HCT116 (cell line): ENCODE measurements at regions not wholly inside any gene's neighbourhood (a gene's known extent, or its start where the extent isn't known, plus 50 kb on each side); places are given as distances from the start of the nearest gene placed in this dataset.

Experiments used
- ATAC-seq: fragments of 200-7000 bp; cut with Tn5 transposase; 2 replicates; pipeline ENCODE4 v1.9.1; 2020; ENCODE audit warnings: mild to moderate bottlenecking, moderate library complexity
- BruUV-seq: library from RNA; stranded (reverse); fragments of 400-500 nt; replicated peaks from 2 replicates; lab custom pipeline; 2021; lab: Mats Ljungman, UMichigan
- CTCF ChIA-PET: fragments of 300-600 bp; sonication (Branson Sonifier 250); formaldehyde crosslinking; loops from one replicate; lab custom pipeline; 2021; ENCODE audit warnings: antibody characterized with exemption; lab: Charles Lee
- POLR2A ChIA-PET: fragments of 300-600, 350-600 bp; sonication (Branson Sonifier 250); formaldehyde crosslinking; loops from one replicate; lab custom pipeline; 2021; ENCODE audit warnings: antibody characterized with exemption; lab: Charles Lee
- RAD21 ChIA-PET, 2 experiments: fragments of 300-600 bp; sonication (Branson Sonifier 250); formaldehyde crosslinking; loops; one replicate each; lab custom pipeline; 2023; ENCODE audit warnings: low total read pairs in 2 of 2; ENCODE audit not compliant: uncharacterized antibody in 2 of 2, unreplicated experiment in 2 of 2, low non-redundant PET in 1 of 2; lab: Charles Lee
- DNase-seq: peaks from one replicate; pipeline ENCODE4 v3.0.0-alpha.2; 2010; ENCODE audit warnings: low read depth, low spot score
- H2AFZ ChIP-seq: fragments of 200-600 bp; shearing (Covaris generic), sonication (generic); 2 replicates; pipeline ENCODE4 v1.6.1; 2017; ENCODE audit warnings: low read depth, mixed run types, mixed read lengths, antibody characterized with exemption, low read length; ENCODE audit not compliant: poor library complexity, severe bottlenecking
- H3K27ac ChIP-seq: 2 replicates; pipeline ENCODE4 v1.5.1; 2012; ENCODE audit warnings: low read depth, low read length
- H3K27me3 ChIP-seq: fragments of 200-600 bp; sonication (generic); 2 replicates; pipeline ENCODE4 v1.6.1; 2016; ENCODE audit warnings: mixed run types, low read length, mixed read lengths; ENCODE audit not compliant: insufficient read depth
- H3K36me3 ChIP-seq, 2 experiments: fragments of 200-500 bp in 1 of 2; fragments of 200-600 bp in 1 of 2; sonication (Bioruptor generic) in 1 of 2; sonication (generic) in 1 of 2; 2 replicates each; pipeline versions ENCODE4 v1.5.1 to v1.6.1; 2014 to 2016; ENCODE audit warnings: low read length in 2 of 2, inconsistent platforms in 1 of 2, mixed read lengths in 1 of 2, mixed run types in 1 of 2; ENCODE audit not compliant: insufficient read depth in 2 of 2, control insufficient read depth in 1 of 2
- H3K4me1 ChIP-seq, 2 experiments: fragments of 200-600 bp in 1 of 2; sonication (generic) in 1 of 2; 2 replicates each; pipeline versions ENCODE4 v1.5.1 to v1.6.1; 2012 to 2017; ENCODE audit warnings: low read length in 2 of 2, inconsistent platforms in 1 of 2, mild to moderate bottlenecking in 1 of 2, mixed read lengths in 1 of 2, mixed run types in 1 of 2, moderate library complexity in 1 of 2; ENCODE audit not compliant: insufficient read depth in 2 of 2, control insufficient read depth in 1 of 2
- H3K4me2 ChIP-seq: fragments of 200-600 bp; sonication (generic); 2 replicates; pipeline ENCODE4 v1.6.1; 2017; ENCODE audit warnings: mixed run types, low read length, mixed read lengths
- H3K4me3 ChIP-seq, 2 experiments: fragments of 200-600 bp in 1 of 2; sonication (generic) in 1 of 2; replicated peaks in 1 of 2; 2 replicates each; pipeline ENCODE4 v1.5.1; 2011 to 2016; ENCODE audit warnings: low read length in 2 of 2, control low read depth in 1 of 2, low read depth in 1 of 2, mild to moderate bottlenecking in 1 of 2, mixed read lengths in 1 of 2, mixed run types in 1 of 2
- H3K79me2 ChIP-seq: fragments of 200-600 bp; sonication (generic); 2 replicates; pipeline ENCODE4 v1.6.1; 2017; ENCODE audit warnings: mild to moderate bottlenecking, mixed run types, low read length, moderate library complexity, mixed read lengths; ENCODE audit not compliant: insufficient read depth
- H3K9ac ChIP-seq: fragments of 200-600 bp; sonication (generic); 2 replicates; pipeline ENCODE4 v1.6.1; 2016; ENCODE audit warnings: low read length, mixed read lengths
- H3K9me2 ChIP-seq: fragments of 200-600 bp; sonication (generic), shearing (Covaris generic); 2 replicates; pipeline ENCODE4 v1.6.1; 2017; ENCODE audit warnings: mixed run types, mild to moderate bottlenecking, moderate library complexity; ENCODE audit not compliant: insufficient read depth
- H3K9me3 ChIP-seq, 2 experiments: fragments of 200-500 bp in 1 of 2; fragments of 200-600 bp in 1 of 2; sonication (Bioruptor generic) in 1 of 2; sonication (generic) in 1 of 2; 2 replicates each; pipeline ENCODE4 v1.6.1; 2014 to 2017; ENCODE audit warnings: low read length in 2 of 2, mixed read lengths in 2 of 2, inconsistent platforms in 1 of 2, low read depth in 1 of 2, mild to moderate bottlenecking in 1 of 2, mixed run types in 1 of 2, moderate library complexity in 1 of 2; ENCODE audit not compliant: control insufficient read depth in 1 of 2, insufficient read depth in 1 of 2
- H4K20me1 ChIP-seq: fragments of 200-600 bp; sonication (generic), shearing (Covaris generic); 2 replicates; pipeline ENCODE4 v1.6.1; 2017; ENCODE audit warnings: mixed run types, mild to moderate bottlenecking, moderate library complexity; ENCODE audit not compliant: insufficient read depth
- CBX3 ChIP-seq: IDR thresholded peaks from 2 replicates; pipeline ENCODE4 v1.6.1; 2012; ENCODE audit warnings: low read depth
- CEBPB ChIP-seq: IDR thresholded peaks from 2 replicates; pipeline ENCODE4 v1.6.1; 2012; ENCODE audit warnings: low read depth
- ELF1 ChIP-seq: IDR thresholded peaks from 2 replicates; pipeline ENCODE4 v1.6.1; 2012; ENCODE audit warnings: low read depth, borderline replicate concordance
- EZH2 ChIP-seq: fragments of 200-600 bp; sonication (generic); IDR thresholded peaks from 2 replicates; pipeline ENCODE4 v1.6.1; 2017; ENCODE audit warnings: antibody characterized with exemption, mixed run types
- EZH2phosphoT487 ChIP-seq: fragments of 200-600 bp; IDR thresholded peaks from 2 replicates; pipeline ENCODE4 v1.6.1; 2018; ENCODE audit warnings: antibody characterized with exemption, borderline replicate concordance
- JUND ChIP-seq: IDR thresholded peaks from 2 replicates; pipeline ENCODE4 v1.6.1; 2012
- POLR2A ChIP-seq: IDR thresholded peaks from 2 replicates; pipeline ENCODE4 v1.7.0; 2011; ENCODE audit warnings: borderline replicate concordance; ENCODE audit not compliant: insufficient read depth, insufficient read length; ENCODE audit errors: extremely low read depth
- POLR2AphosphoS5 ChIP-seq: IDR thresholded peaks from 2 replicates; pipeline ENCODE4 v1.6.1; 2011; ENCODE audit warnings: mild to moderate bottlenecking, low read depth, low read length, moderate library complexity
- RAD21 ChIP-seq: IDR thresholded peaks from 2 replicates; pipeline ENCODE4 v1.6.1; 2012; ENCODE audit warnings: low read depth, mild to moderate bottlenecking
- SP1 ChIP-seq: IDR thresholded peaks from 2 replicates; pipeline ENCODE4 v1.6.1; 2012; ENCODE audit warnings: low read depth
- SRF ChIP-seq: IDR thresholded peaks from 2 replicates; pipeline ENCODE4 v1.6.1; 2012; ENCODE audit warnings: low read depth
- ZFX ChIP-seq: fragments of 450-650 bp; IDR thresholded peaks from 2 replicates; pipeline ENCODE4 v1.6.1; 2017
- intact Hi-C: fragments of 100-400 bp; cut with micrococcal nuclease; formaldehyde crosslinking; loops from 2 replicates; pipeline ENCODE4 v1.10.0; 2022
- TF ChIP-seq, protein P1 (sequence below): IDR thresholded peaks from 2 replicates; pipeline ENCODE4 v1.6.1; 2012; ENCODE audit warnings: low read depth
- TF ChIP-seq, protein P2 (sequence below): IDR thresholded peaks from 2 replicates; pipeline ENCODE4 v1.6.1; 2011; ENCODE audit warnings: mild to moderate bottlenecking, low read length, moderate library complexity; ENCODE audit not compliant: insufficient replicate concordance; ENCODE audit errors: extremely low read depth
- TF ChIP-seq, protein P3 (sequence below): IDR thresholded peaks from 2 replicates; pipeline ENCODE4 v1.6.1; 2012
- TF ChIP-seq, protein P4 (sequence below): IDR thresholded peaks from 2 replicates; pipeline ENCODE4 v1.6.1; 2012

DNA sequence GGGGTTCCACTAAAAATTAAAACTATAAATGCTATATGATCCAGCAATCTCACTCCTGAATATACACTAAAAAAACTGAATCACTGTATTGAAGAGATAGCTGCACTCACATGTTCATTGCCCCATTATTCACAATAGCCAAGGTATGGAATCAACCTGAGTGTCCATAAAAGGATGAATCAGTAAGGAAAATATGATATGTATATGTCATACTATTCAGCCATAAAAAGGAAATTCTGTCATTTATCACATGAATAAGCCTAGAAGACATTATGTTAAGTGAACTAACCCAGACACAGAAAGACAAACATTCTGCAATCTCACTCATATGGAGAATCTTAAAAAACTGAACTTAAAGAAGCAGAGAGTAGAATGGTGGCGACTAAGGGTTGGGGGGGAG, 1376.2 kb upstream of the CDH9 start (continued):
- TF ChIP-seq, protein P1, sequence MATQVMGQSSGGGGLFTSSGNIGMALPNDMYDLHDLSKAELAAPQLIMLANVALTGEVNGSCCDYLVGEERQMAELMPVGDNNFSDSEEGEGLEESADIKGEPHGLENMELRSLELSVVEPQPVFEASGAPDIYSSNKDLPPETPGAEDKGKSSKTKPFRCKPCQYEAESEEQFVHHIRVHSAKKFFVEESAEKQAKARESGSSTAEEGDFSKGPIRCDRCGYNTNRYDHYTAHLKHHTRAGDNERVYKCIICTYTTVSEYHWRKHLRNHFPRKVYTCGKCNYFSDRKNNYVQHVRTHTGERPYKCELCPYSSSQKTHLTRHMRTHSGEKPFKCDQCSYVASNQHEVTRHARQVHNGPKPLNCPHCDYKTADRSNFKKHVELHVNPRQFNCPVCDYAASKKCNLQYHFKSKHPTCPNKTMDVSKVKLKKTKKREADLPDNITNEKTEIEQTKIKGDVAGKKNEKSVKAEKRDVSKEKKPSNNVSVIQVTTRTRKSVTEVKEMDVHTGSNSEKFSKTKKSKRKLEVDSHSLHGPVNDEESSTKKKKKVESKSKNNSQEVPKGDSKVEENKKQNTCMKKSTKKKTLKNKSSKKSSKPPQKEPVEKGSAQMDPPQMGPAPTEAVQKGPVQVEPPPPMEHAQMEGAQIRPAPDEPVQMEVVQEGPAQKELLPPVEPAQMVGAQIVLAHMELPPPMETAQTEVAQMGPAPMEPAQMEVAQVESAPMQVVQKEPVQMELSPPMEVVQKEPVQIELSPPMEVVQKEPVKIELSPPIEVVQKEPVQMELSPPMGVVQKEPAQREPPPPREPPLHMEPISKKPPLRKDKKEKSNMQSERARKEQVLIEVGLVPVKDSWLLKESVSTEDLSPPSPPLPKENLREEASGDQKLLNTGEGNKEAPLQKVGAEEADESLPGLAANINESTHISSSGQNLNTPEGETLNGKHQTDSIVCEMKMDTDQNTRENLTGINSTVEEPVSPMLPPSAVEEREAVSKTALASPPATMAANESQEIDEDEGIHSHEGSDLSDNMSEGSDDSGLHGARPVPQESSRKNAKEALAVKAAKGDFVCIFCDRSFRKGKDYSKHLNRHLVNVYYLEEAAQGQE = no peak
- no peak for TF ChIP-seq CBX3
- TF ChIP-seq POLR2AphosphoS5 = no peak
- no peak for TF ChIP-seq SP1
- TF ChIP-seq EZH2 = no peak
- no peak for TF ChIP-seq JUND
- TF ChIP-seq RAD21 = no peak
- no peak for TF ChIP-seq SRF
- TF ChIP-seq, protein P2, sequence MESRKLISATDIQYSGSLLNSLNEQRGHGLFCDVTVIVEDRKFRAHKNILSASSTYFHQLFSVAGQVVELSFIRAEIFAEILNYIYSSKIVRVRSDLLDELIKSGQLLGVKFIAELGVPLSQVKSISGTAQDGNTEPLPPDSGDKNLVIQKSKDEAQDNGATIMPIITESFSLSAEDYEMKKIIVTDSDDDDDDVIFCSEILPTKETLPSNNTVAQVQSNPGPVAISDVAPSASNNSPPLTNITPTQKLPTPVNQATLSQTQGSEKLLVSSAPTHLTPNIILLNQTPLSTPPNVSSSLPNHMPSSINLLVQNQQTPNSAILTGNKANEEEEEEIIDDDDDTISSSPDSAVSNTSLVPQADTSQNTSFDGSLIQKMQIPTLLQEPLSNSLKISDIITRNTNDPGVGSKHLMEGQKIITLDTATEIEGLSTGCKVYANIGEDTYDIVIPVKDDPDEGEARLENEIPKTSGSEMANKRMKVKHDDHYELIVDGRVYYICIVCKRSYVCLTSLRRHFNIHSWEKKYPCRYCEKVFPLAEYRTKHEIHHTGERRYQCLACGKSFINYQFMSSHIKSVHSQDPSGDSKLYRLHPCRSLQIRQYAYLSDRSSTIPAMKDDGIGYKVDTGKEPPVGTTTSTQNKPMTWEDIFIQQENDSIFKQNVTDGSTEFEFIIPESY = no peak

DNA sequence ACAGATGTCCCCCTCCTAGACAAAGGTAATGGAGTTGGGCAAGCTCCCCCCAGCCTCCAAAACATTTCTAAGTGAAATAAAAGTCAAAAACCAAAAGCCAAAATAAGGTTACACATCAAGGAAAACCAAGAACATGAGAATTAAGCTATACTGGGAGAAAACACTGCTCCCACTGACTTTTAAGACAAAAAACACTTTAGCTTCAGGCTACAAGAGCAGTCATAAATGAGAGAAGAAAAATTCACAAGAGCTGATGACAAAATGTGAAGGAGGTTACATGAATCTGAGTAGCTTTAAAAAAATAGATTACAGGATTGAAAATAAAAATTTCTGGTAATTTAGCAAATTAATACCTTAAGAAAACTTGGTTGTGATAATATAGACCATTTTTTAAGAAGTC, 1370.3 kb upstream of the CDH9 start:
- CTCF ChIA-PET = no interaction called here
- Histone ChIP-seq H4K20me1 (no peaks in the 10 kb centered on the region), H3K9ac (no peak overlapping the region), H3K27ac (no peak overlapping the region), H2AFZ (no peak overlapping the region), H3K9me2 (no peaks in the 10 kb centered on the region), H3K9me3 (peaks cover 7 to 42% of the 10 kb centered on the region in 2 experiments; a peak in 3 of 4 replicates), H3K27me3 (no peaks in the 10 kb centered on the region), H3K4me1 (no peaks in the 10 kb centered on the region), H3K79me2 (no peaks in the 10 kb centered on the region), H3K36me3 (no peaks in the 10 kb centered on the region), H3K4me2 (no peak overlapping the region), H3K4me3 (no peak overlapping the region)
- POLR2A ChIA-PET = no interaction called here
- BruUV-seq = no TSS peak
- no peak for ATAC-seq
- DNase-seq = no peak
- intact Hi-C loops = no loop called here
- RAD21 ChIA-PET = no interaction called here
- TF ChIP-seq, protein P3, sequence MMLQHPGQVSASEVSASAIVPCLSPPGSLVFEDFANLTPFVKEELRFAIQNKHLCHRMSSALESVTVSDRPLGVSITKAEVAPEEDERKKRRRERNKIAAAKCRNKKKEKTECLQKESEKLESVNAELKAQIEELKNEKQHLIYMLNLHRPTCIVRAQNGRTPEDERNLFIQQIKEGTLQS = no peak
- TF ChIP-seq JUND = no peak
- TF ChIP-seq POLR2A = no peak
- no peak for TF ChIP-seq CBX3
- TF ChIP-seq ELF1 = no peak
- TF ChIP-seq CEBPB = no peak
- no peak for TF ChIP-seq ZFX
- TF ChIP-seq SRF = no peak
- no peak for TF ChIP-seq EZH2phosphoT487
- TF ChIP-seq, protein P4, sequence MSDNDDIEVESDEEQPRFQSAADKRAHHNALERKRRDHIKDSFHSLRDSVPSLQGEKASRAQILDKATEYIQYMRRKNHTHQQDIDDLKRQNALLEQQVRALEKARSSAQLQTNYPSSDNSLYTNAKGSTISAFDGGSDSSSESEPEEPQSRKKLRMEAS = no peak
- TF ChIP-seq, protein P1 = no peak
